Stimulated activated naive CD8-positive, alpha-beta T cell treated with anti-CD3 and anti-CD28 coated beads, Interleukin-15, Interleukin-2, amounts not matched to agents 100 ng/mL and 50 ng/mL, for 24 hours (primary cell): ENCODE measurements at regions not wholly inside any gene's neighbourhood (a gene's known extent, or its start where the extent isn't known, plus 50 kb on each side); places are given as distances from the start of the nearest gene placed in this dataset.
"Not testable (repeated sequence)": the region's sequence is repeated elsewhere in the genome, so short reads cannot be mapped to it uniquely, and the experiment has no call there.

Experiments
- H3K27ac Mint-ChIP-seq: one replicate; pipeline ENCODE4 v1.8.0; 2021; ENCODE audit warnings: mild to moderate bottlenecking, mixed read lengths
- H3K27me3 Mint-ChIP-seq: one replicate; pipeline ENCODE4 v1.8.0; 2021; ENCODE audit warnings: mixed read lengths
- H3K36me3 Mint-ChIP-seq: one replicate; pipeline ENCODE4 v1.8.0; 2021; ENCODE audit warnings: low read depth, mixed read lengths
- H3K4me1 Mint-ChIP-seq: one replicate; pipeline ENCODE4 v1.8.0; 2021; ENCODE audit warnings: low read depth, mixed read lengths
- H3K4me3 Mint-ChIP-seq: one replicate; pipeline ENCODE4 v1.8.0; 2021; ENCODE audit warnings: mild to moderate bottlenecking, mixed read lengths
- H3K9me3 Mint-ChIP-seq: one replicate; pipeline ENCODE4 v1.8.0; 2021; ENCODE audit warnings: mixed read lengths

DNA sequence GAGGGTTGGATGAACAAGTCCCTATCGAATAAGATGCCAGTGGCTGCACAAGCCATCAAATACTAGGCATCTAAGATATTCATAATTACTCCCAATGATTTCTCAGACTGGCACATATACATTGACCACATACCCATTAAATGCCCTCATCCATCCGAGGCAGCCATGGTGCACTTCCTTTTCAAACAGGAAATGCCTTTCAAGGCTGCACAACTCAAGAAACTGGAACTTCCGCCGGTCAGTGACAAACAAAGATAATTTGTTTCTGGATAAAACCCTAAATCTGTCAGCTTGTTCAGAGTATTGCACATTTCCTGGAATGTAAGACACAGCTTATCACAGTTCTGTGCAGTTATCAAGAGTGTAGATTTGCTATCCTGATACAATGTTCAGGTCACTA, 203.7 kb downstream of the RMST start:
- no peak overlapping the region for H3K4me3 Mint-ChIP-seq

DNA sequence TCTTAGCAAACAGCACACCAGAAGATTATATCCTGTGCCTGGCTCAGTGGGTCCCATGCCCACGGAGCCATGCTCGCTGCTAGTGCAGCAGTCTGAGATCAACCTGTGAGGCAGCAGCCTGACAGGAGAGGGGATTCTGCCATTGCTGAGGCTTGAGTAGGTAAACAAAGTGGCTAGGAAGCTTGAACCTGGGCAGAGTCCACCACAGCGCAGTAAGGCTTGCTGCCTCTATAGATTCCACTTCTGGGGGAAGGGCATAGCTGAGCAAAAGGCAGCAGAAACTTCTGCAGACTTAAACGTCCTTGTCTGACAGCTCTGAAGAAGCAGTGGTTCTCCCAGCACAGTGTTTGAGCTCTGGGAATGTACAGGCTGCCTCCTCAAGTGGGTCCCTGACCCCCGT, 210.3 kb downstream of the RMST start:
- Mint-ChIP-seq H3K27me3 (peaks cover 4% of the 10 kb centered on the region), H3K36me3 (no peaks in the 10 kb centered on the region), H3K4me3 (no peak overlapping the region), H3K9me3 (peaks cover 8% of the 10 kb centered on the region), H3K4me1 (no peaks in the 10 kb centered on the region), H3K27ac (no peak overlapping the region)

More for the DNA sequence above, 203.7 kb downstream of the RMST start:
- Mint-ChIP-seq H3K4me1 (no peaks in the 10 kb centered on the region), H3K9me3 (peaks cover 13% of the 10 kb centered on the region), H3K36me3 (no peaks in the 10 kb centered on the region), H3K27me3 (peaks cover 4% of the 10 kb centered on the region), H3K27ac (no peak overlapping the region)

DNA sequence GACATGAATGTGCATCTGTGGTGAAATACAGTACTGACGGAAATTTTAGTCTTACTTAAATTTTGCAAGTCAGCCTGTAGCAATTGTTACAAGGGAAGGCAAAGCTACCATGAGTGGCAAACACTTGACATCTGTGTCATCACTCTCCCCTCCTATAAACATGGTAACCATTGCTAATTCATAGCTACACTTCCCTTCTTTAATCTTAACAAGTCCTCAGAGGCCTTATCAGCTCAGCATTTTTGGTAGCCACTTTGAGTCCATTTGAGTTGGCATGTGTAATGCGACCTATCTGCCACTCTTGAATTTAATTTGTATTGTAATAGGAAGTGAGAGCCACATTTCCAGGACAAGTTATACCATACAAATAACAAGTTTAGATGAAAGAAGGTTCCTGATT, 218.1 kb downstream of the RMST start:
- Mint-ChIP-seq H3K27me3 (no peaks in the 10 kb centered on the region), H3K4me3 (no peak overlapping the region), H3K9me3 (peaks cover 2% of the 10 kb centered on the region), H3K27ac (no peak overlapping the region), H3K4me1 (no peaks in the 10 kb centered on the region), H3K36me3 (no peaks in the 10 kb centered on the region)

DNA sequence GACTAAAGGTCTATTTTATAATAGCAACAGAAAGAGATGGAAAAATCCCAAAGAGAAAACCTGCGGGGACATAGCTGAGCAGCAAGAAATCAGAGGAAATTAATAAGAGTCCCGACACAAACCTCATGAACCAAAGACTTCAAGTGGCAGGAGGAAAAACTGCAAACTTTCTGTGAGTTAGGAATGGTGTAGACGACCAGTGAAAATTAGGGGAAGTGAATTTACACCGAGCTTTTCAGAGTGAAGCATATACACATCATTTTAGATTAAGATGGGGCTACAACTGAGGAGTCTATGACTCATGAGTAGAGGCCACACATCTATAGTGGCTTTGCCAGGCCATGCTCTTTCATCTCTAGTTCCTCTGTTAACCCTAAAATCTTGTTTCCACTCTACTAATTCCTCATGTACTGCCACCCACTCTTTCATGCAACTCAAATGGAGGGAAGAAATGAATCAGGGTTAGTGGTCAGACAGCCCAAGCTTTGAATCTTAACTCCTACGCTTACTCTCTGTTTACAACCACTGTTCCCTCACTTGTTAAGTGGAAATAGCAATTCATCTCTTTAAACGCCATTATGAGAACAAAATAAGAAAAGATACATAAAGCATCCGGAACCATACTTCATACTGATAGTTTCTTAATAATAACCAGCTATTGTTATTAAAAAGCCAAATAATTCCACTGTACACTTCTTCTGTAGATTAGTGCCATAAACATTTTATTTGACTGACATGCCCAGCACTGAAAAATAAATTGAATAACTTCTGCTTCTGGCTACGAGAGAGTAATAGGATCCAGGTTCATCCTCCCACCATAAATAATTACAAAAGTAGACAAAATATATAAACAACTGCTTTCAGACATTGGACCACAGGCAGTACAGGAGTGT, 219.3 kb downstream of the RMST start:
- no peaks in the 10 kb centered on the region for H3K4me1 Mint-ChIP-seq
- H3K36me3 Mint-ChIP-seq: no peaks in the 10 kb centered on the region
- no peak overlapping the region for H3K4me3 Mint-ChIP-seq
- H3K9me3 Mint-ChIP-seq: no peaks in the 10 kb centered on the region
- no peak overlapping the region for H3K27ac Mint-ChIP-seq
- no peaks in the 10 kb centered on the region for H3K27me3 Mint-ChIP-seq

DNA sequence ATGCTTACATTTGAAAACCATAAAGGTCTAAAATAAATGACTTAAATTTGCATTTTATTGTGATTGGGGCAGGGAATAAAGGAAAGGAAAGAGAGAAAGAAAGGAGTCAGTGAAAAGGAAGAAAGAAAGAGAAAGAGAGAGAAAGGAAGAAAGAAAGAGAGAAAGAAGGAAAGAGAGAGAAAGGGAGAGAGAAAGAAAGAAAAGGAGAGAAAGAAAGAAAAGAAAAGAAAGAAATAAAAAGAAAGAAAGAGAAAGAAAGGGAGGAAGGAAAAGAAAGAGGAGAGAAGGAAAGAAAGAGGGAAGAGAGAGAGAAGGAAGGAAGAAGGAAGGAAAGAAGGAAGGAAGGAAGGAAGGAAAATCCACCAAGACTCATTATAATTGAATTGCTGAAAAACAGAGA, 222.8 kb downstream of the RMST start:
- Mint-ChIP-seq H3K4me3 (no peak overlapping the region), H3K27me3 (no peaks in the 10 kb centered on the region), H3K4me1 (no peaks in the 10 kb centered on the region), H3K36me3 (no peaks in the 10 kb centered on the region), H3K27ac (no peak overlapping the region), H3K9me3 (no peaks in the 10 kb centered on the region)

DNA sequence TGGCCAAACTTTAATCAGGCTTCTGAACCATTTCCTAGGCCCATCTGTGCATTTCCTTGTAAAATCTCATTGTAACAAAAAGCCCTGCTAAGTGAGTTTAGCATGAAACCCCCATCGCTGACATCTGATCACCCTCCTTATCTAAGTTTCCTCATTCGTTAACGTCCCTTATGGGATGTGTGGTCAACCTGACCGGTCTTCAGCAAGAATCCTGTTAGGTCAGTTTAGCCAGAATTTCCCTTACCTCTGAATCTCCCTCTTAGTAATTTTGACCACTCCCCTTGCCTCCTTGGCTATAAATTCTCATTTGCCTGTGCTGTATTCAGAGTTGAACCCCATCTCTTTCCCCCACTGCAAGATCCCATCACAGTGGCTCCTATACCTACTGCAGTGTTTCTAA, 239.3 kb downstream of the RMST start:
- H3K9me3 Mint-ChIP-seq: peaks cover 9% of the 10 kb centered on the region
- H3K4me1 Mint-ChIP-seq: no peaks in the 10 kb centered on the region
- H3K27ac Mint-ChIP-seq: no peak overlapping the region

DNA sequence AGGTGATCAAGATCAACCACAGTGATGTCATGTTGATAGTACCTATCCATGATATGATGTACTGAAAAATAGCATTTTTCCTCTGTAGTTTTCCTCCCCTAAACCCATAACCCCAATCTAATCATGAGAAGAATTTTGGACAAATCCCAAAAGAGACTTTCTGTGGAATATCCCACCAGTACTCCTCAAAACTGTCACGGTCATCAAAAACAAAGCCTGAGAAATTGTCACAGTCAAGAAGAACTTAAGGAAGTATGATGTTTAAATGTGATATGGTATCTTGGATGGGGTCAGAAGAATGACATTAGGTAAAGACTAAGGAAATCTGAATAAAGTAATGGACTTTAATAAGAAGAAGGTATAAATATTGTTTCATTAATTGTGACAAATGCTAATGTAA, 248.8 kb downstream of the RMST start:
- Mint-ChIP-seq H3K4me1 (no peaks in the 10 kb centered on the region), H3K4me3 (no peak overlapping the region), H3K9me3 (no peaks in the 10 kb centered on the region), H3K27ac (no peak overlapping the region), H3K36me3 (no peaks in the 10 kb centered on the region), H3K27me3 (no peaks in the 10 kb centered on the region)

More for the DNA sequence above, 239.3 kb downstream of the RMST start:
- no peak overlapping the region for H3K4me3 Mint-ChIP-seq
- H3K27me3 Mint-ChIP-seq: no peaks in the 10 kb centered on the region
- H3K36me3 Mint-ChIP-seq: no peaks in the 10 kb centered on the region

DNA sequence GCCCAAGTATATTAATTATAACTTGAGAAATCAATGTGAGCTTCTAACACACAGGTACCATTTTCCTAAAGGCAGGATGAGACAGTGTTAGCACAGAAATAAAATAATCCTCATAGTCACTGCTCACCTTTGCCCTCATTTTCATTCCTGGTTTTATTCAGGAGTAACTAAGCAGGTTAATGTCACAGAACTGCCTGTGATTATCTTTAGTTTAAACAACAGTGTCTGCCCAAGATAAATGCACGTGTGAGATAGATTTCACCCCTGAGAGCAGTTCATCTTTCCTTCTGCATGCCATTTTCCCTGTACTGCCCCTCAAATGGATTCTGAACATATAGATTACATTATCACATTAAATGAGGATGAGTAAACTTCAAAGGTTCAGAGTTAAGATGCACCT, 250.7 kb downstream of the RMST start:
- H3K4me1 Mint-ChIP-seq: no peaks in the 10 kb centered on the region
- no peaks in the 10 kb centered on the region for H3K27me3 Mint-ChIP-seq
- H3K9me3 Mint-ChIP-seq: no peaks in the 10 kb centered on the region
- no peak overlapping the region for H3K4me3 Mint-ChIP-seq
- no peak overlapping the region for H3K27ac Mint-ChIP-seq
- no peaks in the 10 kb centered on the region for H3K36me3 Mint-ChIP-seq

DNA sequence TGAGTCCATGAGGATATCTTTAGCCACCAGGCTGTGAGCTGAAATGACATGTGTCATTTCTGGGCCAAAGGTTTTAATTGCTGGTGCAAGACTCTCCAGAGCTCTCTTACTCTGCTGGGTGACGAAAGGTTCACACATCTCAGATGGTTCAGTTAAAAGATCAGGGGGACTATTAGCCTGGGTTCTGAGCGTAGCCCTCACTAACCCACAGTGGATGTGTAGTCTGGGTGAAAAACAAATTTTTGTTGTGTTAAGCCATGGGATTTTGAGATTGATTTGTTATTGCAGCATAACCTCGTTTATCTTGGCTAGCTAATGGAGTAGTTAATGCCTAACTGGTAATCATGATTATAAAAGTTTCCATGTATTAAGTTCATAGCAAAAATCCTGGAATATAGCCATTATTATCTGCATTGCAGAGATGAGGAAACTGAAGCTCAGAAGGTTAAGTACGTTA, 251.5 kb downstream of the RMST start:
- Mint-ChIP-seq H3K9me3 (no peaks in the 10 kb centered on the region), H3K36me3 (no peaks in the 10 kb centered on the region), H3K27me3 (no peaks in the 10 kb centered on the region), H3K4me1 (no peaks in the 10 kb centered on the region), H3K27ac (no peak overlapping the region), H3K4me3 (no peak overlapping the region)

DNA sequence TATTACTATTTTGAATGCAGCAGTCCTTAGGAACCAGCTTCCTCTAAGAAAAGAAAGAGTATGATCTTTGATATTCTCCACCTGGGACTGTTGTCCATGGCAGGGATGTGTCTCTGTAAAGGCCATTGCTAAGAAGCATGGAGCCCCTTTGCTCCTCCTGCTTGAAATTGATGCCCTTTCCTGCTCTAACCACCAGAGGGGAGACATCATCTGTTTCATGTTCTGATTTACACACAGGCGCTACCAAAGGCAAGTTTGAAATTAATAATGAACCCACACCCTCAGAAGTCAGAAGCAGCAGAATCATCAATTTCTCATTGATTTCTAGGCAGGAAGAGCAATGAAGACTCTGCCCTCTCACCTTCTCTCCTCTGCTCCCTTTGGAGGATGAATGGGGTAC, 253.8 kb downstream of the RMST start:
- Mint-ChIP-seq H3K36me3 (no peaks in the 10 kb centered on the region), H3K9me3 (peaks cover 8% of the 10 kb centered on the region), H3K4me1 (no peaks in the 10 kb centered on the region), H3K27me3 (no peaks in the 10 kb centered on the region), H3K4me3 (no peak overlapping the region), H3K27ac (no peak overlapping the region)

DNA sequence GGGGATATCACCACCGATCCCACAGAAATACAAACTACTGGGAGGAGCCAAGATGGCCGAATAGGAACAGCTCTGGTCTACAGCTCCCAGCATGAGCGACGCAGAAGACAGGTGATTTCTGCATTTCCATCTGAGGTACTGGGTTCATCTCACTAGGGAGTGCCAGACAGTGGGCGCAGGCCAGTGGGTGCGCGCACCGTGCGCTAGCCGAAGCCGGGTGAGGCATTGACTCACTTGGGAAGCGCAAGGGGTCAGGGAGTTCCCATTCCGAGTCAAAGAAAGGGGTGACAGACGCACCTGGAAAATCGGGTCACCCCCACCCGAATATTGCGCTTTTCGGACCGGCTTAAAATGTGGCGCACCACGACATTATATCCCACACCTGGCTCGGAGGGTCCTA, 261.2 kb downstream of the RMST start:
- H3K27me3 Mint-ChIP-seq, H3K27ac Mint-ChIP-seq, H3K4me1 Mint-ChIP-seq, H3K4me3 Mint-ChIP-seq, H3K36me3 Mint-ChIP-seq: not testable (repeated sequence)
- H3K9me3 Mint-ChIP-seq: peaks cover 13% of the 10 kb centered on the region

DNA sequence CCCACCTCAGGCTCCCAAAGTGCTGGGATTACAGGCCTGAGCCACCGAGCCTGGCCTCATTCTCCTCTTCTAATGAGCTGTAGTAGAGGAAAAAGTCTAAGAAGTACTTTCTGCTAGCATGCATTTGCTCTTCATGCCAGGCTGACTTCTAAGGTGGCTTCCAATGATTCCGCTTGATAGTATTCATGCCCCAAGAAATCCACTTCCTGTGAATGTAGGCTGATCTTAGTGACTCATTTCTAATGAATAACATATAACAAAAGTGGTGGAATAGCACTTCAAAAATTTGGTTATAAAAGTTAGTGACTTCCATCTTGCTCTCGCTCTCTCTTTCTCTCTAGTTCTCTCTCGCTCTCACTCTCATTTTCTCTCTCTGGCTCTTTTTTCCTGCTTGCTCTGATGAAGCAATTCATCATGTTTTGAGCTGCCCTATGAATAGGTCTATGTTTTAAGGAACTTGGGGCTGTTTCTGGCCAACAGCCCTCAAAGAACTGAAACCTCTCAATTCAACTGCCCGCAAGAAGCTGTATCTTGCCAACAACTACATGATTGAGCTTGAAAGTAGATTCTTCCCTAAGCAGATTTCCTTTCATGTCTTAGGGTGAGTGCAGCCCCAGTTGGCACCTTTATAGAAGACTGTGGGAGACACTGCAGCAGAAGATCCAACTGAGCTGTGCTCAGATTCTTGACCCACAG, 282.9 kb downstream of the RMST start:
- no peaks in the 10 kb centered on the region for H3K36me3 Mint-ChIP-seq
- H3K27ac Mint-ChIP-seq: no peak overlapping the region
- no peaks in the 10 kb centered on the region for H3K27me3 Mint-ChIP-seq
- H3K4me1 Mint-ChIP-seq: no peaks in the 10 kb centered on the region
- H3K9me3 Mint-ChIP-seq: peaks cover 3% of the 10 kb centered on the region
- no peak overlapping the region for H3K4me3 Mint-ChIP-seq

DNA sequence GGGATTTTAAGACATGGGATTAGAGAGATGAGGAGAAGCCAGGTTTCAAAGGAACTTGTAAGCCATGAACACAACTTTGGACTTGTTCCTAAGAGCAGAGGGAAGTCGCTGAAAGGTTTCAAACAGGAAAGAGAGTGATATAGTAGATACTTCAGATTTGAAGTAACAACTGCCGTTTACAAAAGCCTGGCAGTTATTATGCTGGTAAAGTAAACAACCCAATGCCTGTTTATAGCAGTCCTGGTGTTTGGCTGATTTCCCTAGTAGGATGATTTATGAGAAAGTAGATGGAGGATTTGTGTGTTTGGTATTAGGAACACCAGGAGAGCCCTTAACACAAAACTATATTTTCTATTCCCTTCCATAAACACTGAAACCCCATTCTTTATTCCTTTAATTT, 285.7 kb downstream of the RMST start:
- no peak overlapping the region for H3K27ac Mint-ChIP-seq
- no peaks in the 10 kb centered on the region for H3K36me3 Mint-ChIP-seq
- H3K9me3 Mint-ChIP-seq: peaks cover 3% of the 10 kb centered on the region
- no peaks in the 10 kb centered on the region for H3K27me3 Mint-ChIP-seq
- H3K4me3 Mint-ChIP-seq: no peak overlapping the region
- no peaks in the 10 kb centered on the region for H3K4me1 Mint-ChIP-seq

DNA sequence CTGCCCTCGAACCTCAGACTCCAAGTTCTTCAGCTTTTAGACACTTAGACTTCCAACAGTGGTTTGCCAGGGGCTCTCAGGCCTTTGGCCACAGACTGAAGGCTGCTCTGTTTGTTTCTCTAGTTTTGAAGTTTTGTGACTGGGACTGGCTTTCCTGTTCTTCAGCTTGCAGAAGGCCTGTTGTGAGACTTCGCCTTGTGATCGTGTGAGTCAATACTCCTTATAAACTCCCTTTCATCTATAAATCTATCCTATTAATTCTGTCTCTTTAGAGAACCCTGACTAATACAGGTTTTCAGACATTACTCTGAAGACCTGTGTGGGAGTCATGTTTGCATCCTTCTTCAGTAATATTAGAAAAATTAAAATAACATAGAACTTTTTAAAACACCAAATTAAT, 289.1 kb downstream of the RMST start:
- Mint-ChIP-seq H3K27ac (no peak overlapping the region), H3K36me3 (no peaks in the 10 kb centered on the region), H3K27me3 (no peaks in the 10 kb centered on the region), H3K4me1 (no peaks in the 10 kb centered on the region), H3K4me3 (no peak overlapping the region), H3K9me3 (no peaks in the 10 kb centered on the region)

DNA sequence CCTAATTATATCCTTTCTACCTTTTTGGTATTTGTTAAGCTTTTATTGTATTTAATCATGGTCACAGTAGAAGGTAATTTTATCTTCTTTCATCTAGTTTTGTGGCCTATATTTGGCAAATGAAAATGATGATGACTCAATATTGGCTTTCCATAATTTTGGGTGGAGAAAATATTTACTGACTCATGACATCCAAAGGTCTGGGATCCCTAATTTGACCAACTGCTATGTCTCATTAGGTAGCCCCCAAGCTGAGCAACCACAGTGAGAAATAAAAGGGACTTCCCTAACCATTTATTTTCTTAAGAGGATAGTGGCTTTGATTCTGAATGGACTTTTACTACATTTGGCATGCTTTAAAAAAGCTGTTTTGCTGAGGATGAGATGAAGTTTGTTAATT, 289.5 kb downstream of the RMST start:
- Mint-ChIP-seq H3K27me3 (no peaks in the 10 kb centered on the region), H3K4me3 (no peak overlapping the region), H3K9me3 (no peaks in the 10 kb centered on the region), H3K27ac (no peak overlapping the region), H3K36me3 (no peaks in the 10 kb centered on the region), H3K4me1 (no peaks in the 10 kb centered on the region)
